NCI-H82 treated with DMSO at 0.1 percent for 48 hours (cell line): ENCODE measurements at regions not wholly inside any gene's neighbourhood (a gene's known extent, or its start where the extent isn't known, plus 50 kb on each side); places are given as distances from the start of the nearest gene placed in this dataset.
"Not testable (repeated sequence)": the region's sequence is repeated elsewhere in the genome, so short reads cannot be mapped to it uniquely, and the experiment has no call there.

Experiments used
- DNase-seq: peaks from one replicate; lab custom pipeline; 2025; ENCODE audit not compliant: unreplicated experiment; lab: John Stamatoyannopoulos, UW

DNA sequence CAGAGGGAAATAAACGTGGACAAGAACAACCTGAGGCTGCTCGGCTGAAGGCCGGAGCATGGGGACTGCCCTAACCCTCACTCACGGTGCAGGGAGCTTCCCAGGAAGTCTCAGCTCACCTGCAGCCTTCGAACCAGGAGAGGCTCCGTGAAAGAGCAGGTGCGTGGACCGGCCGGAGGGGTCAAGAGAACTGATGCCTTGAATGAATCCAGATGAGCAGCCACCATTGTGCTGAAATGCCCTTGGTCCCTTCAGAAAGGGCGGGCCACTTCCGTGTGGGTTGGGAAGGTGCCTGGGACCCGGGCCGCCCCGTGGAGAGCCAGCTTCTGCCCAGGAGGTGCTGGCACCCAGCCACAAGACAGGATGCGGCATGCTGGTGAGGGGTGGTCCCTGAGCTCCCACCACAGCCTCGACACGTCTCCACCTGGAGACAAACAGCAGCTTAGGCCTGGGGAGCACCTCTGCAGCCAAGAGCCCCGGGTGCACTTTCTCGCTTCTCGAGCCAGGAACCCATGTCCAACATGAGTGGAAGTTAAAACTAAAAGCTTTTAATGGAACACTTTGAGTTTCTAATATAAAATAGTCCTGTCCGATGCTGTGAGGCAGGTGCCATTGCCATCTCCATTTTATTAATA lies 83.5 kb downstream of the TTLL2 start:
- DNase-seq = no peak

DNA sequence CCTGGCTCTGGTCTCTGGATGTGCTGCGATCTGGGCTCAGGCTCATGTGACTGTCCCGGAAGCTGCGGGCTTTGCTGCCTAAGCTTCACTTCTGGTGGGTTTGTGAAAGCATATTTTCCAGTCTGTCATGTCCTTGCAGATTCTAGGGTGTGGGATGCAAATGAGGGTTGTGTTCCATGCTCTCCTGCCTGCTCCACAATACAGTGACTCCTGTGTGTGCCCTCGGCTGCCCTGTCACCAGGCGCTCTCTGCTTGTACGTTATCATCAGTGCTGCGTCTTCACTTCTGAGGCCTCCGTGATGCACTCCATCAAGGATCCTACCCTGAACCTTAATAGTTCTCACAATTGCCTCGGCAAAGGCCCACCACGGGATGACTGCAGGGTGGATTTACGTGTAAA lies 84.2 kb downstream of the TTLL2 start:
- DNase-seq = no peak

DNA sequence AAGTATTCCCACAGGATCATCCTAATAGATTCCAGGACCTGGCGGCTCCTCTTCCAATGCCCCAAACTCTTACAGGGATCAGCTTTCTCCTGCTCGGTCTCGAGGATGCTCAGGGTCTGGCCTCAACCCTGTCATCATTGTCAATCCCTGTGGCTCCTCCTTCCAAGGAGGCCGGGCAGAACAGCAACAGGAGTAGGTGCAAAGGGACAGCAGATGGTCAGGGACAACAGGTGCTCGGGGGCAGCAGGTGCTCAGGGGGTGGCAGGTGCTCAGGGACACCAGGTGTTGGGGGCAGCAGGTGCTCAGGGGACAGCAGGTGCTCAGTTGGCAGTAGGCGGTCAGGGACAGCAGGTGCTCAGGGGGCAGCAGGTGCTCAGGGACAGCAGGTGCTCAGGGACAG lies 84.8 kb downstream of the TTLL2 start:
- no peak for DNase-seq

DNA sequence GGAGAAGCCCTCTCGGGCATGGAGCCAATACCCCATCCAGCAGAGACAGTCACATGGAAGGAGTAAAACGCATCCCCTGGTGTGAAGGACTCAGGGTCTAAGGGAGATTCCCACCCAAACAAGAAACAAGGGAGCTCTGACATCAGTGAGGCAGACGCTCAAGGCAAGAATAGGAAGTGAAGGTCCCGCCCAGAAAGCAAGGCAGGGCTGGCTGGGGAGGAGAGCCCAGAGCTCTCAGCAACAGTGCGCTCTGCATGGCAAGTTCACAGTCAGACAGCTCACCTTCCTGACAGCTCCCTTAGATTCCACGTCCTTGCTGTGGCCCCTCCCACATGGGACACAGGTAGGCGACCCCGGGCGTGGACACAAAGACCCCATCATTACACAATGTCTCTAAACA lies 85.6 kb downstream of the TTLL2 start:
- DNase-seq = no peak

DNA sequence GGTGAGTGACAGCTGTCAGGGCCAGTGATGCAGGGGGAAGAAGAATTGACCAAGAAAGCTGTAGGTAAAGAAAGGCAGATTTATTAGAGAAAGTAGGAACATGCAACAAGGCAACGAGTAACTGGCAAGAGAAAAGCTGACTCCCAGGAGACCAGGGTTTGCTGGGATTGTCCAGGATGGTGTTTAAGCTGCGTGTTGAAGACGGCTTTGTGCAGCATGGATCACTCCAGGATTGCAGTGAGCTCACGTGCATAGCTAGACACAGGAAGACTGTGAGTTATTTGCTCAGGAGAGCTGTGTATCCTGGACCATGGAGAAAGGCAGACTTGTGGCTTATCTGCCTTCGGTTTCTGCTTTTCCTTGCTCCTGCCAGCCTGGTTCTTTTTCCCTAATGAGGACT lies 87.6 kb downstream of the TTLL2 start:
- no peak for DNase-seq

DNA sequence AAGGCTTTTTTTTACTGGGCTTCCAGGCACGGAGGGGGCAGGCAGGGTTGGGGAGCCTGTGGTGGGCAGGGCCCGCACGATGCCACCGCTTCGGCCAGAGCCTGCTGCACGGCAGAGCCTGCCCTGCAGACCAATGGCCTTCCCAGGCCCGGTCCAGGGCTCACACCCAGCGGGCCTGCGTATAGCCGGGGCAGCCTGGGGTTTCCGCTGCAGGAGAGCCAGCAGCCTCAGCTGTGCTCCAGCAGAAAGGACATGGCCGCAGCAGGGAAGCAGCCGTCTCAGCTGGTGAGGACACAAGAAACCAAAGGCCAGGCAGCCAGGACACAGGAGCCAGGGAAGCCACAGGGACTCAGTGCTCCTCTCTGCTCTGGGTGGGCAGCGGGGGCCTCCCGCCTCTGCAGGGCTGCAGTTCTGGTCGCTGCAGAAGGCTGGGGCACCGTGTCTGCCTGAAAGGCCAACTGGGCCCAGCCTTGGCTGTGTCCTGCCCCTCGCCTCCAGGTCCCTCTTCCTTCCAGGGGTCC lies 90.6 kb downstream of the TTLL2 start:
- no peak for DNase-seq

DNA sequence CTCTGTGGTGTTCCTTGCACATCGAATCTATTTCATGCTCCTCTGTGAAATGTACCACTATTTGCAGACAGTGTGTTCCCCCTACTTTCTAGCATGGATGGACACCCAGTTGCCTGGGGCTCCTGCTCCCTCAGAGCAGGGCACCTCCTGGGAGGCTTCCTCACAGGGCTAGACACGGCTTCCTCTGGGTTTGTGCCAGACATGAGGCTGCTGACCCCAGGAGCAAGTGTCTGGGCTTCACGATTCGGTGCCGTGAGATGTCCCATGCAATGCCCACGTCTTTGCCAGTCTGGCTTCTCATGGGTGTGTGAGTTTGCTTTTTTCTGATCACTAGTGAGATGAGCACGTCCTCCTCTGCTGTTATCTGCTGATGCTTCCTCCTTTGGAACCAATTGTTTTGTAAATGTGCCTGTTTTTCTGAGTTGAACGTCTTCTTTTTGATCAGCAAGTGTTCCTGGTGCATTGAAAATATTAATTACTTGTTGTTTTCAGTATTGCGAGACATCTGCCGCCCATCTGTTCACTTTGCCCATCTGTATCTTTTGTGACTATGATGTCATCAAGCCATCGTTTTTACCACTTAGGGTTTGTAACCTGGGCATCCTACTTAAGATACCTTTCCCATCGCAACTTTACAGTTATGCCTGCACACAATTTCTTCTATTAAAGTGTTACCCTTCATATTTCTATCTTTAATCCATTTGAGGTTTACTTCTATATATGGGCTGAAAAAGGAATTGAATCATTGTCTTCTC lies 92.0 kb downstream of the TTLL2 start:
- DNase-seq = no peak

DNA sequence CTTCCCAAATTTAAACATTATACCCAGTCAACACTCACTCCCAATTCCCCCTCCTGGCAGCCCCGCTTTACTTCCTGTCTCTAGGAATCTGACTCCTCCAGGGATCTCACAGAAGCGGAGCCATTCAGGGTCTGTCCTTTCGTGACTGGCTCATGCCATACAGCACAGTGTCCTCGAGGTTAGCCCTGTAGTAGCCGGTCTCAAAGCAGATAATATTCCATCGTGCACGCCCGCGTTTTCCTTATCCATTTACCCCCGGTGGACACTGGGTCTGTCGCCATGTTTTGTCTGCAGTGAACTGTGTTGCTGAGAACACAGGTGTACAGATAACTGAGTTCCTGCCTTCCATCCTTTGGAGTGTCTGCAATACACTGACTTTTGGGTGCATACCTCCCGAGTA lies 95.3 kb downstream of the TTLL2 start:
- DNase-seq = no peak

DNA sequence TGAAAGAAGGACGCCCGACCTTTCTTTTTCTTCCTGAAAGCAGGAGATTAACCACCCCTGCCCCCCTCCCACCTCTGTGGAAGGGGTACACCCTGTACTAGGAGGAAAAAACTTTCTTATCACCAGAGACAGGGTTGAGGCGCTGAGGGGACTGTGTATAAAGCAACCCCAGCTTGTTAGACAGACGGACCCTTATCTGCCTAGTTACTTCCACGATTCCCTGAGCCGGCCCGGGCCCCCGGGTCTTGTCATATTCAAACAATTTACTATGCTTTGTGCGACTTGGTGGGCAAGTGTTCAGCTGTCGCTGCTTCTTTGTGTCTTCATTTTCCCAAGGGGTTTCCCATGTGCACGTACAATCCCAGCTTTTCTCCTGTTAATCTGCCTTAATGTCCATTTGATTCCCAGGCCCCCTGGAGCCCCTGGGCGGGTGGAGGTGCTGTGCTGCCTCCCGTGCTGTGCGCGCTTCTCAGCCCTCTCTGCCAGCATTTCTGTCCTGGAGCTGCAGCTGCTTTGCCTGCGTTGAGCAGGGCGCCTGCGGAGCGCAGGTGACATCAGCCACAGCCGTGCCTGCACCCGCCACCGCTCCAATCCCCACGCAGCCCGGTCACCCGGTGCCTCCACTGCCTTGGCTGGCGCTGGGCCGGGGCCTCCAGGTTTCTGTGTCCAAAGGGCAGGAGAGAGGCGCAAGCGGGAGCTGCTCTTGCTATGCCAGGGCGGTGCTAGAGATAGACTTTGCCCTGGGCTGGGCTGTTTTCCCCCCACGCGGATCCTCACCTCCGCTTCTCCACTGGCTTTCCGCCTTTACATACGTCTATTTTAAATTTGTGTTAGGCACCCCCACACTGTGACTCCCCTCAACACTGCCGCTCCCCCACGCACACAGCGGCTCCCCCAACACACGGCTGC lies 96.2 kb downstream of the TTLL2 start:
- no peak for DNase-seq

DNA sequence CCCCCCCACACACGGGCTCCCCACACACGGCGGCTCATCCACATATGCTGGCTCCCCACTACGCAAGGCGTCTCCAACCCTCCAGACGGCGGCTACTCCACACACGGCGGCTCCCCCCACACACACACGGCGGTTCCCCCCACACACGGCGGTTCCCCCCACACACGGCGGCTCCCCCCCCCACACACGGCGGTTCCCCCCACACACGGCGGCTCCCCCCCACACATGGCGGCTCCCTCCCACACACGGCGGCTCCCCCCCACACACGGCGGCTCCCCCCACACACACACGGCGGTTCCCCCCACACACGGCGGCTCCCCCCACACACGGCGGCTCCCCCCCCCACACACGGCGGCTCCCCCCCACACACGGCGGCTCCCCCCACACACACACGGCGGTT lies 97.1 kb downstream of the TTLL2 start:
- not testable (repeated sequence) for DNase-seq

DNA sequence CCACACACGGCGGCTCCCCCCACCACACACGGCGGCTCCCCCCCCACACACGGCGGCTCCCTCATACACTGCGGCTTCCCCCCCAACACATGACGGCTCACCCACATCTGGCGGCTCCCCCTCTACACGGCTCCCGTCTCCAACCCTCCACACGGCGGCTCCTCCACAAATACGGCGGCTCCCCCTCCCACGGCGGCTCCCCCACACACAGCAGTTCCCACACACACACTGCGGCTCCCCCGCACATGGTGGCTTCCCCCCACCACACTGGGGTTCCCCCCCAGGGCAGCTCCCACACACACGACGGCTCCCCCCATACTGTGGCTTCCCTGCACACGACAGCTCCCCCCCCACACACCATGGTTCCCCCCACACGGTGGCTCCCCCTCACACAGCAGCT lies 98.0 kb downstream of the TTLL2 start:
- no peak for DNase-seq

DNA sequence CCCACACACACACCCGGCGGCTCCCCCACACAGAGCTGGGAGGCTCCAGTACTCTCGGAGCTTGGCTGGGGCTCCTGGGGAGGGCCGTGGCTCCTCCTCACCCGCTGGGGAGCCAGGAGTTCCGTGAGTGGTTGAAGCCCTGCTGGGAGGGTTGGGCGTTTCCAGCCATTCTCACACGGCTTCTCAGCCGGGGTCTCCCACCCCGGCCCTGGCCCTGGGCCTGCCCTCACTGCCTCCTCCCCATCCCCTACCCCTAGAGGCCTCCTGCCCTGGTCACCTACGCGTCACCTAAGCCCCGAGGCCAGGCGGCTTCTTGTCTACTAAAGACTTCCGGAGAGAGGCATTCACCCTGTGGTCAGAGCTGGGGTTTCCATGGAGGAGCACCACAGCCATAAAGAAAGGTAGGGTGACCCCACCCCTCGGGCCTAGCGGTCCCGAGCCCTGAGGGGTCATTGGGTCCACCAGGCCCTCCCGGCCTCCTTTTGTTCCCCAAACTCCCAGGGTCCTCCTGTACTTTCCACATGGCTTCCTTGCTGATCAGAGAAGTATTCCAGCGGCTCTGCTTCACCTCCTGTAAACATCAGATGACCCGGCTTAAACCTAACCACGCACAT lies 99.3 kb downstream of the TTLL2 start:
- no peak for DNase-seq

DNA sequence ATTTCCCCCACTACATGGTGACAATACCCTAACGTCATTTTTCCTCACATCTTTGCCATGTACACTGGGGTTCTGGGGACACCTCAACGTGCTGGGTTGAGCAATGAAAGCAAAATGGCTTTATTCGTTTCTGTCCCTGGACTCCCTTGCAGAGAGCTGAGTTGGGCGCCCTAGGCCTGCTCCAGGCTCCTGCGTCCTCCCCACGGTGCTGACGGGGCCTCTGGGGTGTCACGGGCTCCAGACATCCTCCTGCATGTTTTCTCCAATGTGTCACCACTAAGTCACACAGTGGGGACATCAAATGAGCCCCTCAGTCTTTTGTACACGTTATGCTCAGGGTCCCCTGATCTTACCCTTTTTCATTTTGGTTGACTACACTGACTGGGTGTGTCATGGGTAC lies 99.8 kb downstream of the TTLL2 start:
- no peak for DNase-seq

DNA sequence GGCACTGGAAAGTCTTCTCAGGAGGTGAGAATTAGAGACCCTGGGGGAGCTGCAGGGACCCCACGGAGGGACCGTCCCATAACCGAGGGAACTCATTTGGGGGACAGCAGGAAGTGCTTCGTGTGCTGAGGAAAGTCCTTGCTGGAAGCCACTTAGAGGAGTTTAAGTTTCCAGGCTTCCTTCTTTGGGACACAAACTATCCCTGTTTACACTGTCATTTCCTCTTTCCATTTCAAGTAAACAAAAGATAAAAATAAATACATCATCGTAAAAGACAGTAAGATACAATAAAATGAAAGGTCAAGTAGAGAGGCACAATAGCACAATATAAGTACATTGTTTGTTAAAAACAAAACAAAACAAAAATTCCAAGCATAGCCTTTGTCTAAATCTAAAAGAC lies 101.2 kb downstream of the TTLL2 start:
- DNase-seq = no peak

DNA sequence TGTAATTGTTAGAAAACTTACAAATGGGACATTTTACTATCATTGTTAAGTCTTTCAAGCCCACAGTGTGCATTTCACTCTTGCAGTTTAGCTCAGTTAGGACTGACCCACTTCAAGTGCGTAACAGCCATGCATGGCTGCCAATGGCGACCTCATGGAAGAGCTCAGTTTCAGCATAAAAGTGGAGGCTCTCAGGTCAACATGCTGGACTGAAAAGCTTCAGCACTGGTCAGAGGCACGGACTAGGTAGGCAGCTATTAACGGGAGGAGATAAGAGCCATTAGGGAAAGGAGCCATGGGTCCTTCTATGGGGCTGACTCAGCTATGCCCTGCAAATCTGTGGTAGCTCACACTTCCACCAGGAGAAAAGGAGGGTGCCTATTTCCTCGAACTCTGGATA lies 101.8 kb downstream of the TTLL2 start:
- no peak for DNase-seq

DNA sequence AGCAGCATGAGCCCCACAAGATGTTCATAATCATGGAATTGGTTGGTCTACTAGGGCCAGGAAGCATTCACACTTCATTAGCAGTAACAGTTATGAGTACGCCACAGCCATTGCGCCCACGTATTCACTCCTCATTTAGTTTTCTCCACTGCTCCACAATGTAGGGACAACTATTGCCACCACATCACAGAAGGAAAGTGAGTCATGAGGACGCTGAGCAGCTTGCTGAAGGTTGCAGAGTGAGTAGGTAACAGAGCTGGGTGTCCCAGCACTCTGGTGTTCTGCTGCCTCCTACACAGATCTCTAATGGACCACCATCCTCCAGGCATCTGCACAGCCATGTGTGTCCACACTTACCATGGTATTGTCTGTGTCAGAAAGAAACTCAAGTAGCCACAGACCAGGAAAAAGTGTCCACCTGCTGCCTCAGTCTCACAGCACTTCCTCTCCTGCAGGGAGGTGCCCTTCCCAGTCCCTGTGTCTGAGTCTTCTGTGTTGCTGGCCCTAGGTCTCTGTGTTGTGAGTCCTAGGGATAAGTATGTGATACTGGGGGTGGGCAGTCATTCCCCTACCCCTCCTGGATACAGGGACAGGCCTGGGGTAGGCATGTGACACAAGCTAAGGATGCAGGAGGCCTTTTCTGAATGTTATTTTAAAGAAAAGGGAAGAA lies 103.9 kb downstream of the TTLL2 start:
- no peak for DNase-seq

DNA sequence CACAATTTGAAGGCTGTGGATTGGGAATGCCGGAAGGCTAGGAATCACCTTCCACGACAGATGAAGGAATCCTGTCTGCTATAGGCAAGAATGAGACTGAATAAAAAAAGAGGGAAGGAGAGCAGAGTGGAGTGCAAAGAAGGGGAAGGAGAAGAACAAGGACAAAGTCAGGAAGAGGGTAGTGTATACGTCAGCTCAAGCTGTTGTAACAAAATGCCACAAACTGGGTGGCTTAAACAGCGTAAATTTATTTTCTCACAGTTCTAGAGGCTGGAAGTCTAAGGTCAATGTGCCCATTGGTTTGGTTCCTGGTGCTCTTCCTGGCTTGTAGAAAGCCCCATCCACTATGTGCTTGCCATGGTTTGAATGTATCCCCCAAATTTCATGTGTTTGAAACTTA lies 104.5 kb downstream of the TTLL2 start:
- DNase-seq = no peak

DNA sequence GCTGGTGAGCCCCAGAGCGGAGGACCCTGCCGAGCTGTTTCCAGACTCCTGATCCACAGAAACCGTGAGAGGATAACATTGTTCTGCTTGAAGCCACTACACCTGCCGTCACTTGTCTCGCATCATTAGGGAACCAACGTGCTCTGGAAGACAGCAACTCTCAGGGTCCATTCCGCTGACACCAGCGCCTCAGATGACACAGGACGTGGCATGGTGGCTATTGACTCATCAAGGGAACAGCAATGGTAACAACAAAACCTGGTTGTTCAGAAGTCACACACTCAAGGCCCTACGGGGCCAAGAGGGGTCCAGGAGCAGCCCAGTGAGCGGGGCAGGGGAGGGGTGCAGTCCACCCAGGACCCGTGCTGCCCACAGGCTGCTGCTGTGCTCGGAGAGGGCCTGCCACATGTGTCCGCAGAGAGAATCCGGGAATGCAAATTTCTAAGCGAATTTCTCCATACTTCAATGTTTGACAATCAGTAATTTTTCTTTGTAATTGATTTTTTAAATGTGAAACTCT lies 110.4 kb downstream of the TTLL2 start:
- DNase-seq = no peak

DNA sequence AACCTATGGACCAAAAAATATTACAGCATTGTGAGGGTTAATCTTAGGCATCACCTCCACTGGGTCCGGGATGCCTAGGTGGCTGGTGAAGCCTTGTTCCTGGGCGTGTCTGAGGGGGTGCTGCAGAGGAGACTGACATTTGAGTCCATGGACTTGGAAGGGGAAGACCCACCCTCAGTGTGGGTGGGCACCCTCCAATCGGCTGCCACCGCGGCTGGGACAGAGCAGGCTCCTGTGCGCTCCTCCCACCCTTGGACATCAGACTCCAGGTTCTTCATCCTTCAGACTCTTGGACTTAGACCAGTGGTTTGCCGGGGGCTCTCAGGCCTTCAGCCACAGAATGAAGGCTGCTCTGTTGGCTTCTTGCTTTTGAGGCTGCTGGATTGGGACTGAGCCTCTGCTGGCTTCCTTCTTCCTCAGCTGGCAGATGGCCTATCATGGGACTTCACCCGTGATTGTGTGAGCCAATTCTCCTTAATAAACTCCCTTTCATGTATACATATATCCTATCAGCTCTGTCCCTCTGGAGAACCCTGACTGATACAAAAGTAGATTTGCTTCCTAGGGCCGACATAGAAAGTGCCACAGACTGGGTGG lies 113.1 kb downstream of the TTLL2 start:
- DNase-seq = no peak

DNA sequence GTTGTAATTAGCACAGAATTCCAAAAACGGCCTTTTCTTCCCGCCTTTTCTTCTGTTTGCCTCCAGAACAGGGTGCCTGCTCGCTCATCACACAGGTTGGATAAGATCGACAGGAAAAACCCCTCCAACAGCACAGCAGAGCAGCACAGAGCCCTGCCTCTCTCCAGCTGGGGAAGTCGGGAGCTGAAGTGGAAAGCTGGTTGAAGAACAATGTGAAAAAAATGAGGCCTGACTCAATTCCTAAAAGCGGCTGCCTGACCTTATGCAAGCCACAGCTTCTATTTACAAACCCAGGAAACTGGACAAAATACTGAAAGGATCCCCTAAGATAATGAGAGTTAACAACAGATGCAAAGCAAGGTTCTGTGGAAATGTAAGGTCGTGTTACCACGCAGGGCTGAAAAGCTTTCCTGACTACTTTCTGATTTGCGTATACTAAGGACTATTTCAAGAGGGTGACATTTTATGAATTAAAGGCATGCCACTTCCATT lies 116.9 kb downstream of the TTLL2 start:
- no peak for DNase-seq
